Vagina (tissue), 2 donors: ENCODE measurements at regions not wholly inside any gene's neighbourhood (a gene's known extent, or its start where the extent isn't known, plus 50 kb on each side); places are given as distances from the start of the nearest gene placed in this dataset.

Experiments
- CTCF ChIP-seq, 3 experiments: fragments of 450-650 bp in 2 of 3; fragments of 200-600 bp in 1 of 3; sonication (generic) in 1 of 3; IDR thresholded peaks; one replicate each; pipeline ENCODE4 v1.5.1; 2017 to 2019; ENCODE audit warnings: antibody characterized with exemption in 3 of 3, mild to moderate bottlenecking in 2 of 3, moderate library complexity in 2 of 3
- POLR2AphosphoS5 ChIP-seq, 2 donors: sonication (generic); formaldehyde crosslinking; IDR thresholded peaks; one replicate each; pipeline ENCODE4 v1.9.0; 2017; ENCODE audit warnings: antibody characterized with exemption in 2 of 2, mild to moderate bottlenecking in 2 of 2, low read depth in 1 of 2; ENCODE audit not compliant: insufficient read depth in 1 of 2

- TF ChIP-seq CTCF (IDR thresholded peaks at IDR 0.05) (no peak), POLR2AphosphoS5 (IDR thresholded peaks at IDR 0.05; ENCODE audit: insufficient read depth in 1 of 2, low read depth in 1 of 2) (no peak)
Measured at GRCh38 chr11:127055236-127055635, 54.7 kb upstream of the KIRREL3 start.
